Caco-2 (cell line): ENCODE measurements at regions not wholly inside any gene's neighbourhood (a gene's known extent, or its start where the extent isn't known, plus 50 kb on each side); places are given as distances from the start of the nearest gene placed in this dataset.
"Not testable (repeated sequence)": the region's sequence is repeated elsewhere in the genome, so short reads cannot be mapped to it uniquely, and the experiment has no call there.

ENCODE experiments used
- BruUV-seq: library from RNA; stranded (reverse); fragments of 400-500 nt; replicated peaks from 2 replicates; lab custom pipeline; 2021; lab: Mats Ljungman, UMichigan
- CTCF ChIA-PET: fragments of 300-600 bp; sonication (Branson Sonifier 250); formaldehyde crosslinking; loops from one replicate; lab custom pipeline; 2022; ENCODE audit warnings: antibody characterized with exemption; lab: Charles Lee
- POLR2A ChIA-PET: fragments of 300-600 bp; sonication (Branson Sonifier 250); formaldehyde crosslinking; loops from one replicate; lab custom pipeline; 2022; ENCODE audit warnings: antibody characterized with exemption; lab: Charles Lee
- DNase-seq, 2 experiments: peaks; one replicate each; pipeline versions ENCODE4 v3.0.0 to v3.0.0-alpha.2; 2020 to 2022
- H3K27me3 ChIP-seq: replicated peaks from 2 replicates; pipeline ENCODE4 v1.6.0; 2011; ENCODE audit warnings: low read length; ENCODE audit not compliant: control insufficient read depth, insufficient read depth
- H3K36me3 ChIP-seq: 2 replicates; pipeline ENCODE4 v1.5.1; 2011; ENCODE audit warnings: low read length; ENCODE audit not compliant: control insufficient read depth, insufficient read depth
- H3K4me1 ChIP-seq: fragments of 250-450 bp; sonication (Bioruptor Pico); 2 replicates; pipeline ENCODE4 v1.5.1; 2020; ENCODE audit warnings: mild to moderate bottlenecking
- H3K4me3 ChIP-seq: 2 replicates; pipeline ENCODE4 v1.5.1; 2011; ENCODE audit warnings: low read depth, mild to moderate bottlenecking, control low read depth, low read length
- H3K9me3 ChIP-seq: fragments of 250-450 bp; sonication (Bioruptor Pico); 2 replicates; pipeline ENCODE4 v1.5.1; 2020; ENCODE audit warnings: mild to moderate bottlenecking, moderate library complexity
- H3K27ac Mint-ChIP-seq: one replicate; pipeline ENCODE4 v1.8.0; 2022; ENCODE audit warnings: mixed read lengths; ENCODE audit not compliant: unreplicated experiment
- H3K27me3 Mint-ChIP-seq: one replicate; pipeline ENCODE4 v1.8.0; 2022; ENCODE audit warnings: mixed read lengths; ENCODE audit not compliant: insufficient read depth, unreplicated experiment
- H3K36me3 Mint-ChIP-seq: one replicate; pipeline ENCODE4 v1.8.0; 2022; ENCODE audit warnings: mild to moderate bottlenecking, mixed read lengths; ENCODE audit not compliant: insufficient read depth, unreplicated experiment
- H3K4me1 Mint-ChIP-seq: one replicate; pipeline ENCODE4 v1.8.0; 2022; ENCODE audit warnings: low read depth, mixed read lengths; ENCODE audit not compliant: unreplicated experiment
- H3K4me3 Mint-ChIP-seq: one replicate; pipeline ENCODE4 v1.8.0; 2022; ENCODE audit warnings: mild to moderate bottlenecking, moderate library complexity, mixed read lengths; ENCODE audit not compliant: unreplicated experiment
- H3K9me3 Mint-ChIP-seq: one replicate; pipeline ENCODE4 v1.8.0; 2022; ENCODE audit warnings: mixed read lengths; ENCODE audit not compliant: unreplicated experiment
- CTCF ChIP-seq, 2 experiments: fragments of 200-600 bp in 1 of 2; IDR thresholded peaks; 1 replicate in 1 of 2; 2 replicates in 1 of 2; pipeline versions ENCODE4 v1.5.1 to v1.8.0; 2011 to 2022; ENCODE audit warnings: antibody characterized with exemption in 1 of 2, control low read depth in 1 of 2, inconsistent platforms in 1 of 2, low read depth in 1 of 2, low read length in 1 of 2, mild to moderate bottlenecking in 1 of 2, moderate library complexity in 1 of 2; ENCODE audit not compliant: insufficient read depth in 1 of 2, severe bottlenecking in 1 of 2, unreplicated experiment in 1 of 2
- intact Hi-C: fragments of 100-400 bp; cut with micrococcal nuclease; formaldehyde crosslinking; loops from one replicate; pipeline ENCODE4 v1.10.0; 2022; ENCODE audit not compliant: unreplicated experiment

- DNase-seq, H3K27ac Mint-ChIP-seq, H3K4me3 ChIP-seq, intact Hi-C loops, H3K36me3 Mint-ChIP-seq, H3K27me3 ChIP-seq, H3K4me1 ChIP-seq, CTCF ChIA-PET, H3K9me3 Mint-ChIP-seq, BruUV-seq, H3K27me3 Mint-ChIP-seq, H3K4me3 Mint-ChIP-seq, POLR2A ChIA-PET, H3K4me1 Mint-ChIP-seq, H3K9me3 ChIP-seq, H3K36me3 ChIP-seq: not testable (repeated sequence)
Observed at GRCh38 chr9:97214556-97214955, 92.9 kb upstream of the CCDC180 start.

- intact Hi-C loops, CTCF ChIA-PET, H3K4me3 ChIP-seq, H3K27me3 ChIP-seq, H3K4me3 Mint-ChIP-seq, H3K36me3 ChIP-seq, DNase-seq, H3K4me1 Mint-ChIP-seq, BruUV-seq, H3K27ac Mint-ChIP-seq, H3K27me3 Mint-ChIP-seq, H3K4me1 ChIP-seq, H3K36me3 Mint-ChIP-seq, H3K9me3 Mint-ChIP-seq, H3K9me3 ChIP-seq, POLR2A ChIA-PET: not testable (repeated sequence)
Observed at GRCh38 chr9:97199683-97200082, 107.8 kb upstream of the CCDC180 start.

GRCh38 chr9:97193767-97194166 lies 113.7 kb upstream of the CCDC180 start:
- intact Hi-C loops, H3K4me1 ChIP-seq, H3K36me3 Mint-ChIP-seq, BruUV-seq, H3K4me3 Mint-ChIP-seq, H3K4me1 Mint-ChIP-seq, H3K4me3 ChIP-seq, H3K27ac Mint-ChIP-seq, H3K27me3 Mint-ChIP-seq, H3K9me3 ChIP-seq, H3K9me3 Mint-ChIP-seq, DNase-seq, H3K27me3 ChIP-seq, CTCF ChIA-PET, H3K36me3 ChIP-seq, POLR2A ChIA-PET: not testable (repeated sequence)

- Histone ChIP-seq H3K4me3 (no peak overlapping the region), H3K4me1 (no peaks in the 10 kb centered on the region), H3K9me3 (no peaks in the 10 kb centered on the region), H3K27me3 (no peaks in the 10 kb centered on the region), H3K36me3 (no peaks in the 10 kb centered on the region)
- no peaks in the 10 kb centered on the region for H3K27me3 Mint-ChIP-seq
- no peak for TF ChIP-seq CTCF (IDR thresholded peaks at IDR 0.05; ENCODE audit: insufficient read depth in 1 of 2, low read depth in 1 of 2, low read length in 1 of 2, severe bottlenecking in 1 of 2, unreplicated experiment in 1 of 2)
- ChIA-PET CTCF (no interaction called here), POLR2A (no interaction called here)
- DNase-seq = no peak
- H3K9me3 Mint-ChIP-seq = no peaks in the 10 kb centered on the region
- intact Hi-C loops = no loop called here
- no peak overlapping the region for H3K27ac Mint-ChIP-seq
- H3K36me3 Mint-ChIP-seq = no peaks in the 10 kb centered on the region
- H3K4me3 Mint-ChIP-seq = no peak overlapping the region
- no peaks in the 10 kb centered on the region for H3K4me1 Mint-ChIP-seq
- no TSS peak for BruUV-seq
Observed at GRCh38 chr9:97188545-97188944, 118.9 kb upstream of the CCDC180 start.

- POLR2A ChIA-PET, H3K27me3 ChIP-seq, H3K4me3 ChIP-seq, H3K4me1 ChIP-seq, H3K4me3 Mint-ChIP-seq, H3K36me3 Mint-ChIP-seq, H3K27me3 Mint-ChIP-seq, CTCF ChIA-PET, DNase-seq, H3K27ac Mint-ChIP-seq, H3K36me3 ChIP-seq, H3K9me3 Mint-ChIP-seq, H3K9me3 ChIP-seq, BruUV-seq, H3K4me1 Mint-ChIP-seq, intact Hi-C loops: not testable (repeated sequence)
Observed at GRCh38 chr9:97187706-97188105, 119.8 kb upstream of the CCDC180 start.
